GM19351 (cell line): ENCODE measurements at regions not wholly inside any gene's neighbourhood (a gene's known extent, or its start where the extent isn't known, plus 50 kb on each side); places are given as distances from the start of the nearest gene placed in this dataset.
A peak's percentile ranks its signal among the peaks of the same experiment; 100 is the strongest.
"Not testable (repeated sequence)": the region's sequence is repeated elsewhere in the genome, so short reads cannot be mapped to it uniquely, and the experiment has no call there.

ENCODE experiments used
- ATAC-seq: cut with Tn5 transposase; IDR thresholded peaks from one replicate; pipeline ENCODE4 v1.9.1; 2021; ENCODE audit warnings: mild to moderate bottlenecking, moderate library complexity; ENCODE audit not compliant: unreplicated experiment

- peak; percentile 87 for ATAC-seq
Measured at GRCh38 chr2:175690113-175690837, 311.8 kb downstream of the LNPK start.

- ATAC-seq = no peak
Measured at GRCh38 chr2:175688243-175688642, 313.8 kb downstream of the LNPK start.

- no peak for ATAC-seq
Measured at GRCh38 chr2:175687465-175687864, 314.6 kb downstream of the LNPK start.

- no peak for ATAC-seq
Measured at GRCh38 chr2:175686002-175686401, 316.1 kb downstream of the LNPK start.

GRCh38 chr2:175684466-175684865, 317.6 kb downstream of the LNPK start:
- no peak for ATAC-seq

- no peak for ATAC-seq
Measured at GRCh38 chr2:175679728-175680127, 322.3 kb downstream of the LNPK start.

GRCh38 chr2:175679231-175679630, 322.8 kb downstream of the LNPK start:
- no peak for ATAC-seq

GRCh38 chr2:175677880-175678279, 324.2 kb downstream of the LNPK start:
- ATAC-seq = no peak

- ATAC-seq = no peak
Measured at GRCh38 chr2:175676813-175677212, 325.3 kb downstream of the LNPK start.

- not testable (repeated sequence) for ATAC-seq
Measured at GRCh38 chr2:175668804-175669203, 333.3 kb downstream of the LNPK start.

GRCh38 chr2:175662335-175662734, 339.7 kb downstream of the LNPK start:
- ATAC-seq = no peak

GRCh38 chr2:175648577-175649063, 353.4 kb downstream of the LNPK start:
- ATAC-seq = no peak

- no peak for ATAC-seq
Measured at GRCh38 chr2:175647058-175647457, 355.0 kb downstream of the LNPK start.

GRCh38 chr2:175640655-175641054, 361.4 kb downstream of the LNPK start:
- no peak for ATAC-seq

GRCh38 chr2:175633227-175633626, 368.8 kb downstream of the LNPK start:
- ATAC-seq = no peak

- ATAC-seq = no peak
Measured at GRCh38 chr2:175631245-175631623, 370.8 kb downstream of the LNPK start.

- no peak for ATAC-seq
Measured at GRCh38 chr2:175630280-175631244, 371.5 kb downstream of the LNPK start.

- no peak for ATAC-seq
Measured at GRCh38 chr2:175628243-175628642, 373.8 kb downstream of the LNPK start.

- ATAC-seq = no peak
Measured at GRCh38 chr2:175627405-175627804, 374.7 kb downstream of the LNPK start.

GRCh38 chr2:175626796-175627195, 375.3 kb downstream of the LNPK start:
- ATAC-seq = no peak

- no peak for ATAC-seq
Measured at GRCh38 chr2:175624785-175625184, 377.3 kb downstream of the LNPK start.
